ENCODE measurements at regions not wholly inside any gene's neighbourhood (a gene's known extent, or its start where the extent isn't known, plus 50 kb on each side); places are given as distances from the start of the nearest gene placed in this dataset.

DNA sequence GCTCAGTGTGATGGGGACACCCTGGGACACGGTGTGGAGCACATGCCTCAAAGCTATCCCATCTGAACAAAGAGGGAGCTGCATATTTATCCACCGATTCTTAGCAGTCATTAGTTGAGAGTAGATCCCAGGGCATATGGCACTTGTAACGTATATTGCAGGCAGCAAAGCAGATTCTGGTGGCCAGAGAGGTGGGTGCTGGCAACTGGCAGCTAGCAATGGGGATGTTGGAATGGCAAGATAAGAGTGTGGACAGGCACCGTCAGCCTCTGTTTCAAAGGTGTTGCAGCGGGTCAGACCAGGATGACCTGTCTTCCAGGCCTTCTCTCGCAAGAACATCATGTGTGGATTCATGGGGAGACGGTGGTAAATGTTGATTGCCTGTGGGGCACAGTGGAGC is 54.0 kb upstream of the ADRA1D start:
- no peak for DNase-seq (ENCODE audit: low spot score)

DNA sequence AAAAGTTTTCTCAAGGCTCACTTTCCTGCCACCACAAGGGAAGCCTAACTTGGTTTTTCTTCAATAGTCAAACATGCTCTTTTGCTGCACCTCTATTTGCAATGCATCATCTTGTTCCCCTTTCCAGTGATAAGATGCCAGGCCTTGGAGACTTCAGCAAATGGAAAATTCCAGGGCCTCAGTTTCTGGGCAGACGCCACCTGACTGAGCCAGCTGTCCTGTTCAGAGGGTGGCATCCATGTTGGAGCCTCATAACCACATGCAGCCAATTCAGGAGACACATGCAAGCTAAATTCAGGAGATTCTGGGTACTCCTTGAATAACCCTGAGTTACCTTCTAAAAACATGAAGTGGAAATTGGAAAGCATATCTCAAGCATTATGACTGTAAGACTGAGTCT is 51.8 kb upstream of the ADRA1D start:
- no peak for DNase-seq (ENCODE audit: low spot score)

DNA sequence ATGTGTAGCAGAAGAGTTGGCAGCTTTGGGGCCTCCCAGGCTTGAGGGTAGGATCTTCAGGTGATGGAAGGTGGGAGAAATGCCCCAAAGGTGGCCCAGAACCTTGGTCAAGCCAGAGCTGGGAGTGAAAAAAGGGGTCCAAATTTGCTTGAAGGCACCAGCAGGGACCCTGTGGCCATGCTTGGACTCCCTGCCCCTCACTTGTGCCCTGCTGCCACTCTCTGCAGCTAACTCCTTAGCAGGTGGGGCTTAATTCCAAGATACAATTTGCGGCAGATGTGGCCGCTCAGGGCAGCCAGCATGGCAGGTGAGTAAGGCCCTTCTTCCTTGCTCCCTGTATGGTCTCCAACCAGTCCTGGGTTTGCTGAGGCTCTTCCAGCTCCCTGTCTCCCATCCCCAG is 51.3 kb upstream of the ADRA1D start:
- DNase-seq (ENCODE audit: low spot score): no peak

DNA sequence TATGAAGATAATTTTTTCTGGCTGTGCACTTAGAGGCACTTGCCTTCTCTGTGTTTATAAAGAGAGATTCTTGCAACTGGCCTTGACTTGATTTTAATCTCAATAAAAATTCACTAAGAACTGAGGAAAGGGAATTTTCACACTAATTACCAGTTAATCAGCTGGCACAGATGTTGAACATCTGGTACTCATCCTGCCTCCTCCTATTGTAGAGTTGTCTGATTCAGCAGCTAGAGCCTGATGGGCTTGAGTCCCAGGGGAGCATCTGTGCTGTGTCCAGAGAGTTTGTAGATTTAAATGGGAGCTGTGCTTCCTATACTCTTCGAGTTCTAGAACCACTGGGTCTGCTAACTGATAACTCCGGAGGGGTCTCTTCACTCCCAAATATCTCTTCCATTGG is 50.7 kb upstream of the ADRA1D start:
- no peak for DNase-seq (ENCODE audit: low spot score)

DNA sequence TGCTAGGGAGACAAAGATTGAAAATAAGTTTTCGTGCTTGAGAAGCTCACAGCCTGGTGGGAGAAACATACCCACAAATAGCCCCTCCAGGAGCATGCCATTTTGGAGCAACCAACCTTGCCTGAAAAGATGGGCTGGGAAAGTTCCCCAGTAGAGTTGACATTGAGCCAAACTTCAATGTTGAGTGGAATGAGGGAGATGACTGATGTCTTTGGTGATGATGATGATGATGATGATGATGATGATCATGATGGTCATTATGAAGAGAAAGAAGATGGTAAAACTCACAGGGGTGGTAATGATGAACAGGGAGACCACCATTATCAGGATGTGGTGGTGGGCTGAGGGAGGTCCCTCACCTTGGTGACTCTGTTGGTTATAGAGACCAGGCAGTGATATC is 50.1 kb upstream of the ADRA1D start:
- no peak for DNase-seq (ENCODE audit: low spot score)

Data from SW480 (cell line).